Fibroblast of skin of right quadriceps (primary cell): ENCODE measurements at regions not wholly inside any gene's neighbourhood (a gene's known extent, or its start where the extent isn't known, plus 50 kb on each side); places are given as distances from the start of the nearest gene placed in this dataset.
"Not testable (repeated sequence)": the region's sequence is repeated elsewhere in the genome, so short reads cannot be mapped to it uniquely, and the experiment has no call there.

ENCODE experiments used
- DNase-seq: peaks from one replicate; pipeline ENCODE4 v3.0.0-alpha.2; 2013

DNA sequence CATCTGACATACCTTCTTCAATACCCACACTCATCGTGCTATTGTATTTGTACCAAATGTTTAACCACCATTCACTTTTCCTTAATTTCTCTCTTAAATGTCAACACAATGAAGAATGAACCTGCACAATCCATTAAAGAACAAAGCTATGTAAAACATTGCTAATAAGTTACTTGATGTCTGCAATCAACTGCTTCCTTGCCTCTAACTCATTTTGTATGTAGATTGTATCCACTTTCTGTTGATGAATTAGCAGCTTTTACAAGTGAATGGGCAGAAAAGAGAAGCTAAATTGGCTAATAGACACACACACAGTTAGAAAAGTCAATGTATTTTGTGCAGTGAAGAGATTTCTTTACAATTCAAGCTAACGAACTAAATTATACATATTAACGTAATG, 212.5 kb upstream of the NDST3 start:
- DNase-seq = no peak

DNA sequence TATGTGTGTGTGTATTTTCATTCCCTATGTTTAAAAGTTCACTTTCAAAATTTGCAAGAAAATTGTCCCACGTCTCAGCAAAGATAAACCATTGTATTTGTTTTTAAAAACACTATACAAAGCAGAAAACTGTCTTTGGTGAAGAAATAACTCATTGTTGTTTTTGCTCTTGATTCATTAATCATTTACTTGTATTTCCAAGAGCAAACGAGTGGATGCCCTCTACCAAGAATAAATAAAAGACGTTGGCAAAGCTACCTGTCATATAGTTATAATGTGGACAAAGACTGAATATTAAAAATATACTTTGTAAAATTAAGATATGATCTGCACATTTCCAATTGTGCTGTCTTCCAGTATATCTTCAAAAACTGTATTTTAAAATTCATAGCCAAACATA, 210.9 kb upstream of the NDST3 start:
- DNase-seq = no peak

DNA sequence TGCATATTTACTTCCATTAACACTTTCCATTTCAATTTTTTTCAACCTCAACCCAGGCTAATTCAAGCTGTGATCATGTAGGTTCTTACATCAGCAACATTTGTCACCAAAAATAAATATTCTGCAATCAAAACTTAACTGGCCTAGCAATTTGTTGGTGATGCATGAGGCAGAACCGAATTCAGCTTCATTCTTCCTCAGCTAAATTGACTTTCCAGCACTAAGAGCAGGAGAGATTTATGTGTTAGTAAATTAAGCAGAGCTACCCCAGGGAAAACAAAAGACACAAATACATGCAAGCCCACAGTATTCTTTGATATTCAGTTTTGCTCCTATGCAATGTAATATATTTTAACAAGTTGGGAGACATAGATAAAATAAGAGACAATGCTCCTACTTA, 208.7 kb upstream of the NDST3 start:
- no peak for DNase-seq

DNA sequence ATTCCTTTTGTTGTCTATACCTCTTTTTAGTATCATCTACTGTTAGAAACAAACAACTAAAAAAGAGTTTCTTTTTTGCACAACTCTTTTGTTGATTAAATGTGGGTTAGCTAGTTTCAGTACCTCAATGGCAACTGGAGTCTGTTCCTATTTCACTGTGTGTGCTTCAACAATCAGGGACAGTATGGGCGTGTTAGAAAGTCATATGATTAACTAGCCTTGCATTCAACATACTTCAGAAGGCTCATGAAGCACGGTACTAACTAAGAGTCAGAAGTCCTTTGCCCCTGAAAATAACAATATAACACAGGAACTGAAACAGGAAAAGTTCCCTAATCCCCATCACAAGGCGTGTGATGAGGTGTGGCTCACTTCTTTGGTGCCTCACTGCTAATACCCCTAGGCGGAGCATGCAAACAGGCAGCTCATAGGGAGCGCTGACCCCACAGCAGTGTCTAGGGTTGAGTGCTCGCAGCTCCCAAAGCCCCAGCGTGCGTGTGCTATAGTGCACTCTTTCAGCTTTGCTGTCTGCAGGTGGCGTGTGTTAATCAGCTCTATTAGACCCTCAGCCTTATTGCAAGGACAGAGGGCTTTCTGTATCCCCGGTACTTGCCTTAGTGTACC, 203.1 kb upstream of the NDST3 start:
- no peak for DNase-seq

DNA sequence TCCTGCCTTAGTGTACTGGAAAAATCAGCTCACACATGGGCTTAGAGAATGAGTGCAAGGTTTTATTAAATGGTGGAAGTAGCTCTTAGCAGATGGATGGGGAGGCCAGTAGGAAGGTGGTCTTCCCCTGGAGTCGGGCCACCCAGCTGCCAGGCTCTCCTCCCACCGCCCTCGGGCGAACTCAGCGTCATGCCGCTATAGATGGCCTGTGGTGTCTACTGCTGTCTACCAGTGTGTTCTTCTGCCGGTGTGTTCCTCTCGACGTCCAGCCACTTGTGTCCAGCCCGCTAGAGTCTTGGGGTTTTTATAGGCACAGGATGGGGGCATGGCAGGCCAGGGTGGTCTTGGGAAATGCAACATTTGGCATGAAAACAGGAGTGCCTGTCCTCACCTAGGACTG, 198.7 kb upstream of the NDST3 start:
- DNase-seq = no peak

DNA sequence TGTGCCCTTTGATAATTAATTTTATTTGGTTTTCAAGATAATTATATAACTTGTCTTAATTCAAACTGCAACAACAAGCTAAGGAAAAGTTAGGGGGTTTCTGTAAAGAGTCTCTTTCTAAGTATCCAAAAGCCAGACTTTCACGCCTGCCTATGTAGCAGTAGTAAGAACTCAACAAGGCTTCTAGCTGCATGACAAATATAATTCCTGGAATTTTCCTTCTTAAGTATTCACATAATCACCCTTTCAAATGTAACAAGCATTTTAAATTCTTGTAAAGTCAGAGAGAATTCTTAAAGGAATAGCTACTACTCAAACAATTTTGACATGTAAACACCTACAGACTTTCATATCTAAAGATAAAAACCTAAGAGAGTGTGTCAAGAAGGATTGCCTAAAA, 189.7 kb upstream of the NDST3 start:
- DNase-seq = no peak

DNA sequence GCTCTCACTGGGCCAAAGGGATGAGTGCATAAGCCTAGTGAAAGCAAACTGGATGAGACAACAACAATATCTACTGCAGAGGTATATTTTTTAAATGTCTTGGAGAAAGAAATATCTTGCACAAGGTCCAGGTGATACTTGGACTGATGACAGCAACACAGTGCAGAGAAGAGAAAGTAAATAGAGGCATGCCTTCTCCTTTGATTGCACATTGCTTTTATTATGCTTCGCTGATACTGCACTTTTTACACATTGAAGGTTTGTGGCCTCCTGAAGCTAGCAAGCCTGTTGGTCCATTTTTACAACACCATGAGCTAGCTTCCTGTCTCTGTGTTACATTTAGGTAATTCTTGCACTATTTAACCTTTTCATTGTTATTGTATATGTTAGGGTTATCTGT, 189.0 kb upstream of the NDST3 start:
- no peak for DNase-seq

DNA sequence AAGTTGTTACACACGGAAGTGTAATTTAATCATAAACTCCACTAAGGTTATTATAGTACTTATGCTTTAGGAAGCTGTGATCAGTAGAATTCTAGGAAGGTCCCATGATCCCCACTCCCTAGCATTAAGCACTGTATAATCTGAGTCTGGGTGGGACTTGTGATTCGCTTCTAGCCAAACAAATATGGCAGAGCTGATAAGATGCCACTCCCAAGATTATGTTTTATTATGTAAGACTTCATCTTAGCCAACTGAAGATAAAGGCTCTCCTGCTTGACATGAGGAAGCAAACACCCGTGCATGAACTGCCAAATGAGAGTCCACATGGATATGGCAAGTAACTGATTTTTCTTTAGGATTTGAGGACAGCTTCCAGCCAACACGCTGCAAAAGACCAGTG, 186.4 kb upstream of the NDST3 start:
- no peak for DNase-seq

DNA sequence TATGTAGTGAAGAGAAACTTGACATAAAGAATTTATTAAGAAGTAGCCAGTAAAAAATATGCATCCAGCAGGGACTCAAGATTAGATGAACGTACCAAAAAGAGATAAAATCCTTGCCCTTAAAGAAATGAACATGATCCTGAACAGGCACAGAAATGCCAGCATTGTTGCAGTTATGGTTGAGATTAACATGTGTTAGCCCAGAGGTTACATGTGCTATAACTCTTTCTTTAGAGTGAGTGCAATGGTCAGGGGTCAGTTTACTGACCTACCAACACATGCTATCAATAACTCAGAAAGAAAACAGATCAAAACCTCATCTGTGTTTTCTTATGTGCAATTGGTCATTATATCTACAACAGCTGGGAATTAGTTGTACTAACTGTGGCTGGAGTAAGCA, 166.1 kb upstream of the NDST3 start:
- DNase-seq = no peak

DNA sequence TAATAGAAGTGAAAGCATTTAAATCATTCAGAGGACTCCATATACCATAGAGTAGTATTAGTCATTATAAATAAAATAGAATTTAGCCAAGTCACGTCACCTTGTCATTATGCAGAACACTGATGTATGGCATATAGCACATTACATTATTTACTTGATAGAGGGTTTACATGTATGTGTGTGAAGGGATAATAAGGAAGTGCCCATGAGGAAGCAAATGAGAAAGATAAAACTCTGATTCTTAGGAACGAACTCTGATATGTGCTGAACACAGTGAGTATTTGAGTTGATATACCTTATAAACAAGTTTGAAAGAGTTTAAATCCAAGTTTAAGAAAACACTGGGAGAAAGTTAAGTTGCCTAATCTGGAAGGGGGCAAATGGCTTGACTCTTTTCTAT, 160.5 kb upstream of the NDST3 start:
- DNase-seq = no peak

DNA sequence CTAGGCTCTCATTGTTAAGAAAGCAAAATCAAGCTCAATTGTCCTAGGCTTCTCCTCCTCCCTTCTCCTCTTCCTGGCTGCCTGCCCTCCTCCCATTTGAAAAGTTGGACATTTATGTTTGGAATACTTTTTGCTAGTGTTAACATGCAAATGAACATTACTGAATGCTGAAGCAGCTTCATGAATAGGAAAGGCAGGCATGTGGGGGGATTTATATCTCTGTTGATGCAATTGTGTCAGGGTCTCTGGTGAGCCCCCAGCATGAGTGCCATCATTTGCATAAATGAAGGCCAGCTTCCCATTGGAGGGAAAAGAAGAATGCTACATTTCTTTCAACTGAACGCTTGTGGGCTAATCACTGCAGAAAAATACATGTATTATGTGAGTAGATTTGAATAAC, 160.1 kb upstream of the NDST3 start:
- DNase-seq = no peak

DNA sequence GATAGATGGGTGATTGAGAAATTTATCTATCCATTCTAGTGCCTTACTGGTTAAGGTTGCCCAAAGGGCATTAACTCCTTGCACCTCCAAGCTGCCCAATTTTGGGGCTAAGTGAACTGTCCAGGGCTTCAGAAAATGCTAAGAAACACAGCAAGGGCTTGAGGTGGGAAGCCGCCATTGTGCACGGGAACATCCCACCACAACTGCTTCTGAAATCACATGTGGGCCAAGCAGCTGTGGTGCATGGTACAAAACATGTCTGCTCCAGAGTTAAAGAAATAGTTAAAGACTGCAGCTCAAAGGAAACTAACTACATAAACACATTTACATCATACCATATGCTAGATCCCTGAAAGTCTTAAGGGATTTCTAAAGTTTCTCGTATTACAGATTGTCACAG, 144.3 kb upstream of the NDST3 start:
- no peak for DNase-seq

DNA sequence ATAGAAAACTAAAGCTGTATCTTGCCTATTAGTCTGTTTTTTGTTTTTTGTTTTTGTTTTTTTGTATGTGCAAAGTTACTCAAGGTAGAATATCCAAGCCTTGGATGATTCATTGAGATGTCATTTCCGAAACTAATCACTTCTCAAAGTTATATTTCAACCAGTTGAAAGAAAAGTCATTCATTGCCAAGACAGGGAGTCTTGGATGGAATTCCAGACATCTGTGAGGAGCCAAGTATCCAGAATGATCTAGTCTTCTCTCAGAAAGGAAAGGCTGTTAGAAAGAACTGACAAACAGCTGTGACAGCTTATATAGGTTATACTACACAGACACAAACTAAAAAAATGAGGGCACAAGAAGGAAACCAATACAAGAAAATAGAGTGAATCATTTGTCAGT, 141.1 kb upstream of the NDST3 start:
- DNase-seq = peak; percentile 22

DNA sequence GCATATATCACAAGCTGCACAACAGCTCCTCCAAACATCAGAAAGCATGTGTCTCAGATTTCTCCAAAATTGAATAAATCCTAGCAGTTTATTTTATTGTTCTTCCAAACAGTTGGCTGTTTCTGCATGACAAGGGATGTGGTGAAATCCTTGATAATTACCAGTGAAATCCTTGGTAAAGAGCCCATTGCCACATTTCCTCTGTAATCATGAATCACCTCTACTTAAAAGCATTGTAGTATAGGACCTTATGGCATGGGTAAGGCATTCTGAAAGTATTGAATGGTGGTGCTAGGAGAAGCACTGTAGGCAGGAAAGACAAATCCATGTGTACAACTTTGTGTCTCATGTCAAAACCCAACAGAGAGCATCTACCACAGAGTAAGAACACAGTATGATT, 135.8 kb upstream of the NDST3 start:
- DNase-seq = peak; percentile 56

DNA sequence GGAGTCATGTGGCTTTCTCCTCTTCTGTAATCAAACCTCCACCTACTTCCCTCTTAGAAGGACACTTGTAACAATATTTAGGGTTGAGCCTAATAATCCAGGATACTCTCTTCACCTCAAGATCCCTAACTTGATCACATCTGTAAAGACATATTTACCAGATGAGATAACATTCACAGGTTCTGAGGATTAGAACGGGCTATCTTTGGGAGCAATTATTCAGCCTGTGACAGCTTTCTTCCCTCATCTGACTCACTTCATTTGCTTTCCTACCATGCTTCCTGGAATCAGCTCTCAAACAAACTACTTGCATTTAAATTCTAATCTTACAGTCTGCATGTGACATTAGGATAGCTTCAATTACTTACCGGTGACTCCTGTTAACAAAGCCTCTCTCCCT, 133.5 kb upstream of the NDST3 start:
- DNase-seq = peak; percentile 8

DNA sequence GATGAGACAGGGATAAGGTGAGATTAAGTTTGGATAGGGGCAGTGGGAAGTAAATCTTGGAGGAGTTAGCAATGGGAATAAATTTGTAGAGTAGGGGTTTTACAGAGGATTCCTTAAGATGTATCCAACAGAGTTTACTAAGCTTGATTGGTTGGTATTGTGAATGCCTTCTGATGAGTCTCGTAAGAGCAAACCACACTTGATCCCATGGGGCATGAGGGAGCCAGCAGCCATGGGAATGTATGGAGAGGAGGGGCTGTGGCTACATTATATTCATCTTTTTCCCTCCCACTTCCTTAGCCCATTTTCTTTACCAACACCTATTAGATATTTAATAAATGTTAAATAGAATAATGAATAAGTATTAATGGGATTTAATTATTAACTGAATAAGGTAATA, 126.6 kb upstream of the NDST3 start:
- DNase-seq = peak; percentile 31

DNA sequence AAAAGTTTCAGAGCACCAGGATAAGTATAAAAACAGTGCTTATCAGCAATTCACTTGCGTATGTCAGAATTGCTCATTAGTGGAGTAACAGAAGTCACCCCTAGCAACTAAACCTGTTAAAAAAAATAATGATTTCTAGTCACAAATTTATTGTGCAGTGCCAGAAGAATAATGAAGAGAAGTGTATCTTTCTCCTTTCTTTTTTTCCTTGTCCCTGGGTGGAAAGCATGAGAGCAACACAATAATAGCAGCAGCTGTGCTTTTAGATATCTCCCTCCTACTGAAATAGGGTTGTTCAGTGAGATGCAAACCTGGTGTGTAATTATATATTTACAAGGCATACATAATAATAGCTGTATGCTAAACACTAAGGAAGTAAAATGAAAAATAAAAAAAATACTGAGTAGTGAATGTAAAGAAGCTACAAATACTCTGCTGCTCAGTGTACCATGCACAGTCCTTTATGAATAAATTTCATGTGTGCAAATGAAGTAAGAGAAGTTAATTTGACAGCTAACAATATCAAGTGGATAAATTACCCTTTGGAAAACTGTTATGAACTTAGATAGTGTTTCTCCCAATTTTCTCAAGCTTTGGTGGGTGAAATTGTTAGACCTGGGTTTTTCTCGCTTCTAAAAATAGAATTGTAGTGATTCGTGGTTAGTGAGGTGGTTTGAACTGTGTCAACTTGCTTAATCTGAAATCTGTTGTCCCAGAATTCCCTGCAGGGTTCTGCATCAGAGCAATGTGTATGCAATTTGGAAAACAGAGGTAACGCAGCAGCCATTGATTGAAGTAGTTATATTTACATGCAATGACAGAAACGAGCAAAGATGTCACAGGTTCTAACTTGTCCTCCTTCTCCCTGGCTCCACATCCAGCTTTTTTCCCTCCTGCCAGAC, 125.7 kb upstream of the NDST3 start:
- DNase-seq = no peak

DNA sequence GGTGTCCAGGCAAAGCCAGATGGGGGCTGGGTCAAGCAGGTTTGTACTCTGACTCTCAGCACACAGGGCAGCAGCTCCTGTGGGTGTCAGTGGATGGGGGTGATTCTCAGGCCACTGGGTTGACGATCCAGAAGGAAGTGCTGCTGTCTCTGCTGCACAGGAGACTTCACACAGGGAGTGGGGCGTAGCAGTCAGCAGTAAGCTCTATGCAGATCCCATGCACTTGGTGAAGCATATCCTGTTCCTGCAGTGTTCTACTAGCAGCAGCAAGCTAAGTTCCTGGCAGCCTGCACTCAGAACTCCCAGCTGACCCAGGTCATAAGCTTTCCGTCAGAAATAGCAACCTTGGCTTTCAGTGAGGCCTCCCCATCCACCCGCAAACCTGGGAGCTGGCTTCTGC, 117.6 kb upstream of the NDST3 start:
- DNase-seq = no peak

DNA sequence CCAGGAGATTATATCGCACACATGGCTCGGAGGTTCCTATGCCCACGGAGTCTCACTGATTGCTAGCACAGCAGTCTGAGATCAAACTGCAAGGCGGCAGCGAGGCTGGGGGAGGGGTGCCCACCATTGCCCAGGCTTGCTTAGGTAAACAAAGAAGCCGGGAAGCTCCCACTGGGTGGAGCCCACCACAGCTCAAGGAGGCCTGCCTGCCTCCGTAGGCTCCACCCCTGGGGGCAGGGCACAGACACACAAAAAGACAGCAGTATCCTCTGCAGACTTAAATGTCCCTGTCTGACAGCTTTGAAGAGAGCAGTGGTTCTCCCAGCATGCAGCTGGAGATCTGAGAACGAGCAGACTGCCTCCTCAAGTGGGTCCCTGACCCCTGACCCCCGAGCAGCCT, 112.0 kb upstream of the NDST3 start:
- not testable (repeated sequence) for DNase-seq

DNA sequence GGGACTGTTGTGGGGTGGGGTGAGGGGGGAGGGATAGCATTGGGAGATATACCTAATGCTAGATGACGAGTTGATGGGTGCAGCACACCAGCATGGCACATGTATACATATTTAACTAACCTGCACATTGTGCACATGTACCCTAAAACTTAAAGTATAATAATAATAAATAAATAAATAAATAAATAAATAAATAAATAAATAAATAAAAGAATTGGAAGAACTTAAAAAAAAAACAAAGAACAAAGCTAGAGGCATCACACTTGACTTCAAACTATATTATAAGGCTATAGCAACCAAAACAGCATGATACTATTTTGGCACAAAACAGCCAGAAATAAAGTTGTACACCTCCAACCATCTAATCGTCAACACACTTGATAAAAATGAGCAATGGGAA, 106.5 kb upstream of the NDST3 start:
- DNase-seq = not testable (repeated sequence)

DNA sequence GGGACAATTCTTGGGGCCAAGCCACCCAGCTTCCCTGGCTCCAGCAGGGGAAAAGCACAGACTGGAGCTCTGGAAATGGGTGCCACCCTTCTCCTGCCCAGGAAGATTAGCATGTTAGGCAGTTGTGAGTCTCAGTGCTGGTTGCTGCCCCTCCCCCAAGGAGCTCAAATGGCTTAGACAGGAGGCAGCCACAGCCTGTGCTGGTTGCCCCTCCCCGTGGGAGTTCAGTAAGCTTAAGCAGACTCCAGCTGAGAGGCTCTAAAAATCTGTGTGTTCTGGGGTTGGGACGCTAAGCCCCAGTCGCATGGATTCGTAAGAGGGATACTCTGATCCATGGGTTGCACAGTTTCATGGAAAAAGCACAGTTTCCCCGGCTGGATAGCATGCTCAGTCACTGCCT, 92.7 kb upstream of the NDST3 start:
- no peak for DNase-seq

DNA sequence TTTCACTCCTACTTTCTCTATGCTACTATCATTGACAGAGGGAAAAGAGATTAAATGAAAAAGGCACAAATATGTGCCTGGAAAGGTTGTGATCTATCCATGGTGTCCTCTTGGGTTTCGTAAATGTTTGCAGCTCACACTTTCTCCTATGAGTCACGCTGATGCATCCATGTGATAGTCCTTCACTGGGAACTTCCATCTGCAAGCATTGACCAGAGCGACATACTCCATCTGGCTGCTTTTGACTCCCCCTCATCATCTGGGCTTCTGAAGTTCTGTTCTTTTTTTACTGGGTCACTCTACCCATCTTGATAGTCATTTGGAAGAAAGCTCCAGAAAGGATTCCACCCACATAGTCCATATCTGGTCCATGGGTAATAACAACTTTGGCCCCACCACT, 84.7 kb upstream of the NDST3 start:
- DNase-seq = no peak

DNA sequence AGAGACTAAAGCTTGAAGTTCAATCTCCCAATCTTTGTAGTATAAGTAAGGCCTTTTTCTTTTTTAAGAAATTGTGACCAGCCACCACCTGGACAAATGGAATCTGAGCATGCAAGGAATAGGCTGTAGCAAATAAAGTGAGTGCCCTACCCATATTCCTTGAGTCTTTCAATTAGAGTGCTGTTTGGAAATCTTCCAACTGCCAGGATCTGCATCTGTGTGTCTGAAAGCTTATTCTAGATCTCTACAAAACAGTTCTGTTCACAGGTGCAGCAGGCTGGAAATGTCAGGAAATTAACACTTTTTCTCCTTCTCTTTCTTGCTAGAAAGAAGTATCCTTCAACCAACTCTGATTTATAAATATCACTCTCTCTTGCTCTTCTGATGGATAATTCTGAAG, 76.7 kb upstream of the NDST3 start:
- no peak for DNase-seq

DNA sequence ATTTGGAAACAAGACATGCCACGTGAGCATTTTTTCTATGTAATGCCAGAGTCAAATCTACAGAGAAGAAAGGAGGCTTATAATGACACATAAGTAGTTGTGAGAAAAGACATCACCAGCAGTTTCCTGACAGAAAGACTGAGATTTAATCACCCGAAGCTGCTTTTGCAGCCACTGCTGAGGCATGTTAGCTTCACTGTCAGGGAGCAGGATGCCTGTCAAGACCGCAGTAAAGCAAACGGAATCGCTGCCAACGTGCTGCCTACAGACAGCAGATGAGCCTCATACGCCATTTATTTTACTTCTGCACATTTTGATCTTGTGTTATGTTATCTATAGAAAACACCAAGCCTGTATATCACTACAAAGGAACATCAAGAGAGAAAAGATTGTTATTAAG, 68.7 kb upstream of the NDST3 start:
- peak; percentile 30 for DNase-seq

DNA sequence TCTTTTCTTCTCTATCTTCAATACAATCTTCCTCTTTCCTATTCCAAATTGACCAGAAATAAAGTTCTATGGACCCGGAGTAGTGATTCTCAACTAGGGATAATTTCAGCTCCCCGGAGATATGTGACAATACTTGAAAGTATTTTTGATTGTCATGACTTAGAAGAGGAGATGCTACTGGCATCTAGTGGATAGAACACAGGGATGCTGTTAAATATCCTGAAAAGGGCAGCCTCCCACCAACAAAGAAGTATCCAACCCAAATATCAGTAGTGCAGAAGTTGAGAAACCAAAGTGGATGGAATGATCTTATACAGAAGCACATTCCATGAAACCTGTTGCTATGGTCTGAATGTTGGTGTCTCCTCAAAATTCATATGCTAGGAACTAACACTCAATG, 65.7 kb upstream of the NDST3 start:
- no peak for DNase-seq
